SU-DHL-6 (cell line): ENCODE measurements at regions not wholly inside any gene's neighbourhood (a gene's known extent, or its start where the extent isn't known, plus 50 kb on each side); places are given as distances from the start of the nearest gene placed in this dataset.

Experiments
- CTCF ChIP-seq: fragments of 200-600 bp; sonication (generic); IDR thresholded peaks from one replicate; pipeline ENCODE4 v1.5.1; 2017; ENCODE audit warnings: antibody characterized with exemption, mild to moderate bottlenecking, low read length, moderate library complexity; ENCODE audit not compliant: insufficient read depth, poor library complexity, severe bottlenecking
- EZH2phosphoT487 ChIP-seq: fragments of 200-600 bp; sonication (generic), shearing (Covaris generic); conservative IDR thresholded peaks from 2 replicates; pipeline ENCODE4 v1.6.1; 2018; ENCODE audit warnings: mild to moderate bottlenecking, antibody characterized with exemption, low read length, moderate library complexity, mixed read lengths

- no peak for TF ChIP-seq CTCF
- no peak for TF ChIP-seq EZH2phosphoT487
Measured at GRCh38 chr13:104532132-104532531, 1465.9 kb upstream of the SLC10A2 start.
